ENCODE measurements at regions not wholly inside any gene's neighbourhood (a gene's known extent, or its start where the extent isn't known, plus 50 kb on each side); places are given as distances from the start of the nearest gene placed in this dataset.

- no peak for DNase-seq (ENCODE audit: low read depth, low spot score)
These were observed 359.5 kb upstream of the SPTLC3 start for GRCh38 chr20:12649234-12649633.

GRCh38 chr20:12653642-12654041 is 355.1 kb upstream of the SPTLC3 start:
- no peak for DNase-seq (ENCODE audit: low read depth, low spot score)

- no peak for DNase-seq (ENCODE audit: low read depth, low spot score)
These were observed 348.8 kb upstream of the SPTLC3 start for GRCh38 chr20:12659942-12660341.

DNA sequence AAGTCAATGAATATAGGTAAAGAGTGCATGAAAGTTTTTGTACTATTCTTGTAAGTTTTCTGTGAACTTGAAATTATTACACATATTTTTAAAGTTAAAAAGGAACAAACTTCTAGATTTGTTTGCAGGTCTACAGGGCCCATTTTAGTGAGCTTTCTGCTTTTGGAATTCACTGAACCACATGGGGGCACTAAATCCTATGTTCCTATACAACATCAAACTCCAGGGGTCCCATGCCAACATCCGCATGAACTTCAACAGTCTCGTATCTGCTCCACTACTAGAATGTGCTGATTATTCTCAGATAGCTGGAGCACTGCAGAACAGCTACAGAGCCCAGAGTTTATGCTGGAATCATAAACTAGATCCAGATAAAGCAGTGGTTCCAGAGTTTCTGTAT is 347.9 kb upstream of the SPTLC3 start:
- no peak for DNase-seq (ENCODE audit: low read depth, low spot score)

- no peak for DNase-seq (ENCODE audit: low read depth, low spot score)
These were observed 338.5 kb upstream of the SPTLC3 start for GRCh38 chr20:12670301-12670700.

GRCh38 chr20:12673352-12673751 is 335.4 kb upstream of the SPTLC3 start:
- no peak for DNase-seq (ENCODE audit: low read depth, low spot score)

- DNase-seq (ENCODE audit: low read depth, low spot score): no peak
These were observed 330.8 kb upstream of the SPTLC3 start for GRCh38 chr20:12677925-12678324.

GRCh38 chr20:12679447-12679846 is 329.3 kb upstream of the SPTLC3 start:
- DNase-seq (ENCODE audit: low read depth, low spot score): no peak

GRCh38 chr20:12682613-12683012 is 326.2 kb upstream of the SPTLC3 start:
- no peak for DNase-seq (ENCODE audit: low read depth, low spot score)

DNA sequence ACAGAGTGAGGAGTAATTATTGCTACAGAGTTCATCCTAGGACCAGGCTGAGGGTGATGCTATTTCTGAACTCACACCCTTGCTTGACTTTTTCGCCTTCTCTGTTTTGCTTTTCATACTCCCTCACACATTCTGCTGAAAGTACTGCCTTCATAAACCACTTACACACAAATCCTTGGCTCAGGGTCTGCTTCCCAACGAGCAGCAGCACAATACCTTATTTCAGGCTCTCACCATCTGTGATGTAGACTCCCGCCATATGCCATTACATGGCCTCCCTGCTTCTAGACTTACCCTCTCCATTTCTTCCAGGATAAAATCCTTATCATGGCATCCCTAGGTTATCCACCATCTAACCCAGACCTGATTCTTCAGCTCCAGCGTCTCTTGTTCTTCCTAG is 321.3 kb upstream of the SPTLC3 start:
- DNase-seq (ENCODE audit: low read depth, low spot score): no peak

DNA sequence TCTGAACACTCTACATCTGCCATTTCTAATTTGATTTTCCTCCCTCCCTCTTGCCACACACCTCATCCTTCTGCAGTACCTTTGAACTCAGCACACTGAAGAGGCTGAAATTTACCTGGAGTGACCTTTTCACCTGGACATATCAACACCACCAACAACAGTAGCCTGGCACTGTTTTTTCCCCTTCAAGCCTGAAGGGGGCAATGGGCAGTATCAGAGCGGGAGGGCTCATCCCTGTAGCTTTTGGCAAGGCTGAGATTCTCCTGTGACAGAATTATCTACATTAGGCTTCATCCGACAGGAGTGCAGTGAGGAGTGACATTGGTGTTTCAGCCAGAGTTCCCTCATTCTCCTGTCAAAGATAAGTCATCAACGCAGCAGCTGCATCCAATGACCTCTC is 312.8 kb upstream of the SPTLC3 start:
- DNase-seq (ENCODE audit: low read depth, low spot score): no peak

DNA sequence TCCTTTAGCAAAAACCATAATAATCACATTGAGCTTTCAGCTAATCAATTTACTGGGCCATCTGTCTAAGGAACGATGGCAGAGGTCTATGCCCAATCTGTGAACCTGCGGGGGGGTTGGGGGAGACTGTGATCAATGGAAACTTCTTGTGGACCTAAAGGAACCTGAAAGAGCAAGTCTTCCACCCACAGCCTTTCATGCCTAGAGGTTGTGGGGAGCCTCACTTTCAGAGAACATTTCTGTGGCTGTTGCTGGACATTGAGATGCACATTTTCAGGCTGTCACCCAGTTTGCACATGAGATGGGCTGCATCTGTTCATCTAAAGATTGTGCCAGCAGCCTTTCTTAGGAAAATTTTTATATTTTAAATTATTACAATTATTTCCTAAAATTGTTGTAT is 310.0 kb upstream of the SPTLC3 start:
- DNase-seq (ENCODE audit: low read depth, low spot score): no peak

DNA sequence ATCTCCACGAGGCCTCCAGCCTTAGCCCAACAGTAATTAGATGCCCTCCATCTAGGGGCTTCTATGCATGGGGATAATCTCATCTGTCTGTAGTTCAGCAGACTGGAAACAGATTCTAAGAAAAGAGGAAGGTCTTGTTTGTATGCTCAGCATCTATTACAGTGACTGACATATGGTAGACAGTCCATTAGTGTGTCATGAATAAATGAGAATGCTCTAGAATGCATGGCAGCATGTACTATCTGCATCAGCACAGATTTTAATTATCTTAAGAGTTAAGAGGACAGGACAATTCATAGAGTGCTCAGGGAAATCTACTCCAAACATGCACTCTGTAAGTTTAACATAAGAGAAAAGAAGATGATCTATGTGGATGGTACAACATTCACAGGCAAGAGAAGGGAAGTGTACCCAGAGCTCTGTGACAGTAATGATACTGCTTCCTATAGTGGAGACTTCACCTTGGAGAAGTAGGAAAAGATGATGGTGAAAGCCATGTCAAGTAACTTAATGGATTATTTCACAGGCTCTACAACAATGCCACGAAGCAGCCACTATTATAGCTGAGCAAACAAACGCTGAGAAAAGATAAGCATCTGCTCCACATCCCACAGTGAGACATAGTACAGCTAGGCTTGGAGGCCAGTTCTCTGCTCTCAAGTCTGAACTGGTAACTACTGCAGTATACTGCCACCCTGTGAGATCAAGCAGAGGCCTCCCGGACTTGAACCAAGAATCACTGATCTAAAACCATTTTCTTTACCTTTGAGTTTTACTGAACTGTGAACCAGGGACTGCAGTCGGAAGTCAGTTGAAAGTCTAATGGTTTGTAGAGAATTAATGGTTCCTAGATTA is 309.2 kb upstream of the SPTLC3 start:
- DNase-seq (ENCODE audit: low read depth, low spot score): no peak

DNA sequence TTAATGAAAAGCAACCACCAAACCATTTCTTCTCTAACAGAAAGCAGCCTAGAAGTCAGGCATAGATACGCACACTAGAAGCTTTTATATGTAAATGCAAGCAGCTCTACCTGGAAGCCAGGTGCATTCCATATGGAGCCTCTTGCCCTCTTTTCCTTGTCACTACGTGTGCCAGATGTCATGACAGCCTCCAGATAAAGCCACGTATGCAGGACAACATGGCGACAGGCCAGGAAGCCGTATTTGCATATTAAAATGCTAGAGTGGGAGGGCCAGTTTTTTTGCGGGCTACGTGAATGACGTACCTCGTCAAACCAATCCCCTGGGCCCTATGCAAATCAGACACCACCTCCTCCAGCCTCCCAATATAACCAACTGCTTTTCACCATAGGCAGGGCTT is 308.1 kb upstream of the SPTLC3 start:
- DNase-seq (ENCODE audit: low read depth, low spot score): no peak

DNA sequence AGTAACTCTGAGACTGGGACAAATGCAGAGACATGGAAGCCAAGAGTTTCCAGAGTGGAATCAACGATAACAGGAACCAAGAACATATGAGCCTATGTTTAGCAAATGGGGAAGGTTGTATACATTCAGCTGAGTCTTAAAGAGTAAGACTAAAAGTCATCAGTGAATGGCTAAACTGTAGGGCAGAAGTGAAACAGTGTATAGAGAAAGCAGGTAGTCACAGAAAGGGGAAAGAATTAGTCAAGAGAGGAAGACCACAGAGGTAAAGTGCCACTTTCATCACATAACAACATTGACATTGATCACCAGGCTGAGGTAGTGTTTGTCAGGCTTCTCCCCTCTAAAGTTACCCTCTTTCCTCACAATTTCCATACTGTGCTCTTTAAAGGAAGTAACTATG is 306.5 kb upstream of the SPTLC3 start:
- DNase-seq (ENCODE audit: low read depth, low spot score): no peak

DNA sequence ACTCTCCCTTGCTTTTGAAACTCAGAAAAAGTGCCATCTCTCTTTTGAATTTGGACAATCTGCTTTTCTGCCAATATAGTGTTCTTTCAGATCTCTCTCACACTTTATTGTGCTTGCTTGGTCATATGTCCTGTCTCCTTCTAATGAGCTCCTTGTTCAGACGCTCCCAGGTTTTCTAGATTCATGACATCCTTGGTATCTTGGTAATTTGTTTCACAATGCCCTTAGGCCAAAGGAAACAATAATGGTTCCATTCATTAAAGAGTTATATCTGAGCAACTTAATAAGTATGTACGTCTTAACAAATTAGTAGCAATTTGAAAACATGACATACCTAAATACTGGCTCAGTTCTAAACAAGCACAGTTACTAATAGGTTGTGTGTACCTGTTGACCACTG is 293.4 kb upstream of the SPTLC3 start:
- DNase-seq (ENCODE audit: low read depth, low spot score): no peak

- DNase-seq (ENCODE audit: low read depth, low spot score): no peak
These were observed 292.6 kb upstream of the SPTLC3 start for GRCh38 chr20:12715991-12716680.

GRCh38 chr20:12717061-12717460 is 291.7 kb upstream of the SPTLC3 start:
- DNase-seq (ENCODE audit: low read depth, low spot score): no peak

- no peak for DNase-seq (ENCODE audit: low read depth, low spot score)
These were observed 290.2 kb upstream of the SPTLC3 start for GRCh38 chr20:12718619-12719018.

- DNase-seq (ENCODE audit: low read depth, low spot score): no peak
These were observed 287.1 kb upstream of the SPTLC3 start for GRCh38 chr20:12721636-12722035.

- DNase-seq (ENCODE audit: low read depth, low spot score): no peak
These were observed 286.7 kb upstream of the SPTLC3 start for GRCh38 chr20:12722091-12722490.

- DNase-seq (ENCODE audit: low read depth, low spot score): no peak
These were observed 285.0 kb upstream of the SPTLC3 start for GRCh38 chr20:12723811-12724210.

- no peak for DNase-seq (ENCODE audit: low read depth, low spot score)
These were observed 280.0 kb upstream of the SPTLC3 start for GRCh38 chr20:12728782-12729181.

Measured in brain pericyte (primary cell).